GM12872 (cell line): ENCODE measurements at regions not wholly inside any gene's neighbourhood (a gene's known extent, or its start where the extent isn't known, plus 50 kb on each side); places are given as distances from the start of the nearest gene placed in this dataset.

Source experiments
- CTCF ChIP-seq: IDR thresholded peaks from 3 replicates; pipeline ENCODE4 v1.5.1; 2011; ENCODE audit warnings: low read depth, mild to moderate bottlenecking, low read length, moderate library complexity; ENCODE audit not compliant: insufficient read depth

- no peak for TF ChIP-seq CTCF
Measured at GRCh38 chr4:1535926-1536578, 129.8 kb upstream of the NKX1-1 start.

GRCh38 chr4:1534876-1535526, 128.8 kb upstream of the NKX1-1 start:
- no peak for TF ChIP-seq CTCF

- TF ChIP-seq CTCF: no peak
Measured at GRCh38 chr4:1534095-1534872, 128.0 kb upstream of the NKX1-1 start.

- TF ChIP-seq CTCF: no peak
Measured at GRCh38 chr4:1533501-1534064, 127.3 kb upstream of the NKX1-1 start.

- TF ChIP-seq CTCF: no peak
Measured at GRCh38 chr4:1532549-1533395, 126.5 kb upstream of the NKX1-1 start.

GRCh38 chr4:1531683-1532548, 125.7 kb upstream of the NKX1-1 start:
- TF ChIP-seq CTCF: no peak
